GM23248 (cell line): ENCODE measurements at regions not wholly inside any gene's neighbourhood (a gene's known extent, or its start where the extent isn't known, plus 50 kb on each side); places are given as distances from the start of the nearest gene placed in this dataset.

ENCODE experiments used
- EZH2 ChIP-seq: fragments of 200-600 bp; sonication (generic); IDR thresholded peaks from 2 replicates; pipeline ENCODE4 v1.6.1; 2018; ENCODE audit warnings: antibody characterized with exemption, mild to moderate bottlenecking; ENCODE audit not compliant: insufficient read depth, poor library complexity, severe bottlenecking
- EZH2phosphoT487 ChIP-seq: fragments of 200-600 bp; sonication (generic); IDR thresholded peaks from 2 replicates; pipeline ENCODE4 v1.6.1; 2018; ENCODE audit warnings: antibody characterized with exemption, moderate library complexity, mild to moderate bottlenecking, low read depth; ENCODE audit not compliant: insufficient read depth

- TF ChIP-seq EZH2phosphoT487 (no peak), EZH2 (no peak)
Measured at GRCh38 chr3:95280711-95281352, 1218.0 kb downstream of the NSUN3 start.
